GM13976 (cell line): ENCODE measurements at regions not wholly inside any gene's neighbourhood (a gene's known extent, or its start where the extent isn't known, plus 50 kb on each side); places are given as distances from the start of the nearest gene placed in this dataset.

ENCODE experiments used
- DNase-seq: peaks from one replicate; pipeline ENCODE4 v3.0.0; 2012; ENCODE audit warnings: low spot score
- in situ Hi-C: fragments of 300-500 bp; cut with MboI; formaldehyde crosslinking; loops from one replicate; pipeline ENCODE4 v1.12.0; 2022; ENCODE audit warnings: low sequenced_read_pairs, mixed read lengths, inconsistent platforms; ENCODE audit not compliant: unreplicated experiment
- TF ChIP-seq, protein P1 (sequence below): IDR thresholded peaks from 2 replicates; pipeline ENCODE4 v1.5.1; 2012; ENCODE audit warnings: borderline replicate concordance, mild to moderate bottlenecking; ENCODE audit not compliant: insufficient read depth; ENCODE audit errors: extremely low read depth, missing control alignments, control extremely low read depth

DNA sequence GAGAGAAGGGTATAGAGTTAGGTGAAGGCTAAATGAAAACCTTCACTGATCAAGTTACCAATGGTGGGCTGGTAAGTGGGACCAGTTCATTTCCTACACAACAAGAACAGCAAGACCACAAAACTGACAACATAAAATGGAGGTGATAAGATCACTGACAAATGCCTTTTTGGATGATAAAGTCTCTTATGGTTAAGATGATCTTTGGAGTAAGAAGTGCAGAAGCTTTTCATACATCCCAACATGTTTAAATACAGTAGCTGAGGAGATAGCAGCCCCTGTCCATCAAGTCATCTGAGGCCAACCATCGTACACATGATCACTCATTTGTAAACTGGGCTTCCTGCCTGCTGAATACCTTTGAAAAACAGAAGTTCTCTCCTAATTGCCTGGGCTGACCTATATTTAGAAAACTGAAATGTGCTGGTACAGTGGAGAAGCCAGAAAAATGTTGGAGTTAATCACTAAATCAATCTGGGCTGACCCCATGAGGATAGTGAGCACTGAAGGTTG lies 259.0 kb upstream of the ZFHX3 start:
- no peak for DNase-seq
- TF ChIP-seq, protein P1, sequence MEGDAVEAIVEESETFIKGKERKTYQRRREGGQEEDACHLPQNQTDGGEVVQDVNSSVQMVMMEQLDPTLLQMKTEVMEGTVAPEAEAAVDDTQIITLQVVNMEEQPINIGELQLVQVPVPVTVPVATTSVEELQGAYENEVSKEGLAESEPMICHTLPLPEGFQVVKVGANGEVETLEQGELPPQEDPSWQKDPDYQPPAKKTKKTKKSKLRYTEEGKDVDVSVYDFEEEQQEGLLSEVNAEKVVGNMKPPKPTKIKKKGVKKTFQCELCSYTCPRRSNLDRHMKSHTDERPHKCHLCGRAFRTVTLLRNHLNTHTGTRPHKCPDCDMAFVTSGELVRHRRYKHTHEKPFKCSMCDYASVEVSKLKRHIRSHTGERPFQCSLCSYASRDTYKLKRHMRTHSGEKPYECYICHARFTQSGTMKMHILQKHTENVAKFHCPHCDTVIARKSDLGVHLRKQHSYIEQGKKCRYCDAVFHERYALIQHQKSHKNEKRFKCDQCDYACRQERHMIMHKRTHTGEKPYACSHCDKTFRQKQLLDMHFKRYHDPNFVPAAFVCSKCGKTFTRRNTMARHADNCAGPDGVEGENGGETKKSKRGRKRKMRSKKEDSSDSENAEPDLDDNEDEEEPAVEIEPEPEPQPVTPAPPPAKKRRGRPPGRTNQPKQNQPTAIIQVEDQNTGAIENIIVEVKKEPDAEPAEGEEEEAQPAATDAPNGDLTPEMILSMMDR = no peak
- in situ Hi-C loops = no loop called here

DNA sequence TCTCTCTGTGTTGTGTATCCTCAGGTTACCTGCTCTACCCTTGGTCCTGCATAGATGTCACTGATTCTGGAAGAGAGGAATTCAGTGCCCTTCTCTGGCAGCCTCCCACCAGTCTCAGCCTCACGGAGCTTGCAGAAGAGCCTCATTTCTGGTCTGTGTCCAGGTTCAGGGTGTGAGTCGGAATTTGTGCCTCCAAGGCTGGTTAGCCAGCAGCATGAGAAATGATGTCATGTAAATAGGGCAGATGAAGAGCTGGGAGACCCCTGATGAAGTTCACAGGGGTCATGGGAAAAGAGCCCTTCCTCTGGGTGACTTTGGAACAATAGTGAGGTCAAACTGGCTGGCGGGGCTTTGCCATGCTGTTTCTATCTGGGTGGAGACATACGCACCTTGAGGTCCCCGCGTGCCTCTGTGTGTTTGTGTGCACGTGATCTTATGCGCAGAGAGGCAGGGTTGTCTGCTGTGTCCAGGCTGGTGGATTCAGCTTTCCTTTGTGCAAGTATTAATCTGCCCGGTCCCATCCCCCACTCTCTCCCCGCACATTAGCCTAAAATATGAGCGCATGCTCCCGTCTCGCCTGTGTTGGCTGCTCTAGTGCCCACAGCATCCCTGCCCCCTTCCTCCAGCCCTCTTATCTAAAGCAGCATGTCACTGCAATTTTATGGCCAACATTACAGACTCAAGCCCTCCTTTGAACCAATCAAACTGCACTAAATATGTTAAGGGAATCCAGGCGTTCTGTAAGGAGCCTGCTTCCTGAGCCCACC lies 256.3 kb upstream of the ZFHX3 start:
- TF ChIP-seq, protein P1 = no peak
- no peak for DNase-seq
- in situ Hi-C loops = no loop called here

DNA sequence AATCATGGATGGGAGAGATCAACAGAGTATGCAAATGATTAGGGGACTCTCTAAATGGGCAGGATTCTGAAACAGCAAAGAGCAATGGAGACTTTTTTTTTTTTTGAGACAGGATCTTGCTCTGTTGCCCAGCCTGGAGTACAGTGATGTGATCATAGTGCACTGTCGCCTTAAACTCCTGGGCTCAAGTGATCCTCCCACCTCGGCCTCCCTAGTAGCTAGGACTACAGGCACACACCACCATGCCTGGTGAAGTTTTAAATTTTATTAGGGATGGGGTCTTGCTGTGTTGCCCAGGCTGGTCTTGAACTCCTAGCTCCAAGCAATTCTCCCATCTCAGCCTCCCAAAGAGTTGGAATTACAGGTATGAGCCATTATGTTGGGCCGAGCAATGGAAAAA lies 255.0 kb upstream of the ZFHX3 start:
- in situ Hi-C loops = no loop called here
- DNase-seq = no peak
- TF ChIP-seq, protein P1 = no peak

DNA sequence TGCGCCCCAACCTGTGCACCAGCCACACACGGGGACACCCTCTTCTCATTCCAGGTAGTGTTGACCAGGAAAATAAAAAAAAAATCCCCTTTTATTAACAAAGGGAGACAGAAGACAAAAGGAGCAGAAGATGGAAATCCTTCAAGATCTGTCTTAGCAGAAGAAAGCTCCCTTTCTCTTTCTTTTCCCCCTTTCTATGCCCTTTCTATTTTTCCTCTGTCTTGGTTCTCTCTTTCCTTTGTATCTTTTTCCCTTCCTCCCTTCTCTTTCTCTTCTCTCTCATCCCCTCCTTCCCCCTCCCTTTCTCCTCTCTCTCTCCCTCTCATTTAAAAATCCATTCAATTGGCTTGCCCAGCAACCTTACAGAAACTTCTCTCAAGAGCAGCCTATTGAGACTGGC lies 254.1 kb upstream of the ZFHX3 start:
- TF ChIP-seq, protein P1 = no peak
- in situ Hi-C loops = no loop called here
- no peak for DNase-seq

DNA sequence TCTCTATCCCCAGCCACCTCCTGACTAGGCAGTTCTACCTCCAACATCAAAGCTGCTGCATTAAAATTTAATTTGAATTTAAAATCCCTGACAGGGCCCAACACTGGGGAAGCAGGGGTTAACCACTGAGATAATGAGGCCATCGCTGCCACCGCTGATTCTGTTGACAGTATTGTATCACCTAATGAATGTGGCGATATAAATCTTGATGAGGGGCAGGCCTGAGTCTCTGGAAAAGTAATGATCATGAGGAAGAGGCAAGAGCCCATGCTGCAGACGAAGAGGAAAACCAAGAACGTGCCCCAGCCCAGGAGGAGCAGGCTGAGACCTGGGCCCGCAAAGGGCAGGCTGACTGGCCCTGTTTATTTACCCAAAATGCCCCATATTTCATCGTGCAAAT lies 251.4 kb upstream of the ZFHX3 start:
- TF ChIP-seq, protein P1 = no peak
- in situ Hi-C loops = no loop called here
- no peak for DNase-seq

DNA sequence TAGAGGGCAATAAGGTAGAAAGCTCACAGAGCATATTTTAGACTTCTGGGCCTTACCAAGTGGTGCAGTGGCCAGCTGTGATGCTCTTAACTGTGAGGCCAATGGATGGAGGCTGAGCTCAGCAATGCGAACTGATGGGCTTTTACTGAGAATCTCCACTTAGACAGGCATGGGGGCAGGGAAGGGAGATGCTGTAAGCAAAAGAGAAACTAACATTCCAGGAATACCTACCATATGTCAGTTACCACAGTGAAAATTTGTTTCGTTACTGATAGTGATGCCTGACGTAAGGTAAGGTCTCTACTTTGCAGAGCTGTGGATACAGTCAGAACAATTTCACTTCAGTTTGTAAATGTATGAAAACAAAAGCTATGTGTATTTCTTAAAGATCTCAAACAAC lies 250.6 kb upstream of the ZFHX3 start:
- TF ChIP-seq, protein P1 = no peak
- DNase-seq = no peak
- in situ Hi-C loops = no loop called here
